Astrocyte (in vitro differentiated cells and primary cell): ENCODE measurements at regions not wholly inside any gene's neighbourhood (a gene's known extent, or its start where the extent isn't known, plus 50 kb on each side); places are given as distances from the start of the nearest gene placed in this dataset.

Experiments
- DNase-seq: peaks from one replicate; pipeline ENCODE4 v3.0.0-alpha.2; 2010; ENCODE audit warnings: low read depth
- FAIRE-seq: peaks from 2 replicates; lab custom pipeline; 2011; peaks lifted over from hg19 to GRCh38; lab: Jason Lieb, UNC
- H2AFZ ChIP-seq: 2 replicates; pipeline ENCODE4 v1.6.0; 2012; ENCODE audit warnings: low read depth, low read length, inconsistent platforms
- H3K27ac ChIP-seq: 2 replicates; pipeline ENCODE4 v1.5.1; 2011; ENCODE audit warnings: low read depth, low read length, inconsistent platforms
- H3K27me3 ChIP-seq: 2 replicates; pipeline ENCODE4 v1.6.0; 2011; ENCODE audit warnings: low read length, inconsistent platforms; ENCODE audit not compliant: insufficient read depth
- H3K36me3 ChIP-seq: 2 replicates; pipeline ENCODE4 v1.5.1; 2011; ENCODE audit warnings: low read length, inconsistent platforms; ENCODE audit not compliant: insufficient read depth
- H3K4me1 ChIP-seq: 2 replicates; pipeline ENCODE4 v1.5.1; 2011; ENCODE audit warnings: low read length, inconsistent platforms; ENCODE audit not compliant: insufficient read depth
- H3K4me2 ChIP-seq: 2 replicates; pipeline ENCODE4 v1.6.0; 2012; ENCODE audit warnings: low read length, inconsistent platforms
- H3K4me3 ChIP-seq: 2 replicates; pipeline ENCODE4 v1.5.1; 2011; ENCODE audit warnings: low read depth, mild to moderate bottlenecking, low read length, inconsistent platforms; ENCODE audit not compliant: insufficient read depth
- H3K79me2 ChIP-seq: 2 replicates; pipeline ENCODE4 v1.6.0; 2012; ENCODE audit warnings: mild to moderate bottlenecking, low read length, inconsistent platforms; ENCODE audit not compliant: insufficient read depth
- H3K9ac ChIP-seq: 2 replicates; pipeline ENCODE4 v1.6.0; 2012; ENCODE audit warnings: mild to moderate bottlenecking, low read length, inconsistent platforms
- H3K9me3 ChIP-seq: 2 replicates; pipeline ENCODE4 v1.5.1; 2012; ENCODE audit warnings: low read depth, mild to moderate bottlenecking, low read length, inconsistent platforms; ENCODE audit not compliant: insufficient read depth
- H4K20me1 ChIP-seq: 2 replicates; pipeline ENCODE4 v1.6.0; 2012; ENCODE audit warnings: low read length, inconsistent platforms; ENCODE audit not compliant: insufficient read depth
- H3K27ac Mint-ChIP-seq: one replicate; pipeline ENCODE4 v1.8.0; 2021; ENCODE audit warnings: mild to moderate bottlenecking, mixed read lengths; ENCODE audit not compliant: unreplicated experiment
- H3K27me3 Mint-ChIP-seq: one replicate; pipeline ENCODE4 v1.8.0; 2021; ENCODE audit warnings: low read depth, mixed read lengths; ENCODE audit not compliant: unreplicated experiment
- H3K36me3 Mint-ChIP-seq: one replicate; pipeline ENCODE4 v1.8.0; 2021; ENCODE audit warnings: low read depth, mixed read lengths; ENCODE audit not compliant: unreplicated experiment
- H3K4me1 Mint-ChIP-seq: one replicate; pipeline ENCODE4 v1.8.0; 2021; ENCODE audit warnings: low read depth, mixed read lengths; ENCODE audit not compliant: unreplicated experiment
- H3K4me3 Mint-ChIP-seq: one replicate; pipeline ENCODE4 v1.8.0; 2021; ENCODE audit warnings: mild to moderate bottlenecking, moderate library complexity, mixed read lengths; ENCODE audit not compliant: unreplicated experiment
- H3K9me3 Mint-ChIP-seq: one replicate; pipeline ENCODE4 v1.8.0; 2021; ENCODE audit warnings: mild to moderate bottlenecking, mixed read lengths; ENCODE audit not compliant: unreplicated experiment
- EZH2 ChIP-seq: IDR thresholded peaks from 2 replicates; pipeline ENCODE4 v1.6.1; 2012; ENCODE audit warnings: mild to moderate bottlenecking, low read length, inconsistent platforms; ENCODE audit not compliant: insufficient read depth
- TF ChIP-seq, protein P1 (sequence below): IDR thresholded peaks from 2 replicates; pipeline ENCODE4 v1.5.1; 2011; ENCODE audit warnings: low read depth, mild to moderate bottlenecking, inconsistent platforms, low read length, moderate library complexity; ENCODE audit not compliant: insufficient read depth

DNA sequence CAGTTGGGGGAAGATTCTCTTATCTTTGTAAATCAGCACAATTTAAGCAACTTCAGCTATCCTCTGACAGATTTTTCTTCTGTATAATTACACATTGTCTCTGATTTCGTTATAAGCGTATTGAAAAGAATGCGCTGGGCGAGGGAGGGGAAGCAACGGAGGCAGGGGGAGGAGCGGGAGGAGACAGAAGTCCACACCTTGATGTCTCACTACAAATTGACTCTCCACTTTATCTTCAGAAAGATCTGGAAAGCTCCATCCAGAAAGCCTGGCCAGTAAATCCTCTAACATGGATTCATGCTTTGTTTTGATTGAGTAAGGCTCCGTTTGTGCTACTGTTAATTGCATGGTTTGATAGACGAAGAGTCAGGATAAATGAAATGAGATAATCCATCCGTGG lies 76.6 kb downstream of the SMIM21 start:
- Mint-ChIP-seq H3K27me3 (no peaks in the 10 kb centered on the region), H3K36me3 (no peaks in the 10 kb centered on the region), H3K4me1 (peaks cover 4% of the 10 kb centered on the region), H3K27ac (no peak overlapping the region), H3K4me3 (no peak overlapping the region), H3K9me3 (peaks cover 20% of the 10 kb centered on the region)
- no peak overlapping the region for H3K27ac ChIP-seq
- H2AFZ ChIP-seq: no peak overlapping the region
- H3K4me2 ChIP-seq: peak overlapping the region; percentile 56
- H3K4me1 ChIP-seq: no peaks in the 10 kb centered on the region
- no peaks in the 10 kb centered on the region for H4K20me1 ChIP-seq
- no peak for DNase-seq
- no peaks in the 10 kb centered on the region for H3K36me3 ChIP-seq
- TF ChIP-seq, protein P1, sequence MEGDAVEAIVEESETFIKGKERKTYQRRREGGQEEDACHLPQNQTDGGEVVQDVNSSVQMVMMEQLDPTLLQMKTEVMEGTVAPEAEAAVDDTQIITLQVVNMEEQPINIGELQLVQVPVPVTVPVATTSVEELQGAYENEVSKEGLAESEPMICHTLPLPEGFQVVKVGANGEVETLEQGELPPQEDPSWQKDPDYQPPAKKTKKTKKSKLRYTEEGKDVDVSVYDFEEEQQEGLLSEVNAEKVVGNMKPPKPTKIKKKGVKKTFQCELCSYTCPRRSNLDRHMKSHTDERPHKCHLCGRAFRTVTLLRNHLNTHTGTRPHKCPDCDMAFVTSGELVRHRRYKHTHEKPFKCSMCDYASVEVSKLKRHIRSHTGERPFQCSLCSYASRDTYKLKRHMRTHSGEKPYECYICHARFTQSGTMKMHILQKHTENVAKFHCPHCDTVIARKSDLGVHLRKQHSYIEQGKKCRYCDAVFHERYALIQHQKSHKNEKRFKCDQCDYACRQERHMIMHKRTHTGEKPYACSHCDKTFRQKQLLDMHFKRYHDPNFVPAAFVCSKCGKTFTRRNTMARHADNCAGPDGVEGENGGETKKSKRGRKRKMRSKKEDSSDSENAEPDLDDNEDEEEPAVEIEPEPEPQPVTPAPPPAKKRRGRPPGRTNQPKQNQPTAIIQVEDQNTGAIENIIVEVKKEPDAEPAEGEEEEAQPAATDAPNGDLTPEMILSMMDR: no peak
- no peak for TF ChIP-seq EZH2
- FAIRE-seq: no peak
- no peak overlapping the region for H3K4me3 ChIP-seq
- no peaks in the 10 kb centered on the region for H3K79me2 ChIP-seq
- no peak overlapping the region for H3K9ac ChIP-seq
- peaks cover 6% of the 10 kb centered on the region for H3K9me3 ChIP-seq
- no peaks in the 10 kb centered on the region for H3K27me3 ChIP-seq

DNA sequence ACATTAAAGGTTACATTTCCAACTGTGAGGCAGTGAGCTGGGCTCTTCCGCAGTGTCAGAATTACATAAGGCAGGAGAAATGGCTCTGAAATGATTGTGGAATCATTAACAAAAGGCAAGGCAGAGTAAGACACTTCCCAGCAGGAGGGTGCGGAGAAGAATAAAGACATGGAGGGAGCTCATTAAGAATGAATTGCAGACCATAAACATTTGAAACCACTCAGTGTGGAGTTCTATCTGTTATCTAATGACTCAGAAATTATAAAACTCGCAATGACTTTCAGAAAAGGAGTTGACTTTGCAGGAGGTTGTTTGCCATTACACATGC lies 77.0 kb downstream of the SMIM21 start:
- no peak overlapping the region for H3K27ac Mint-ChIP-seq

More for the DNA sequence above, 77.0 kb downstream of the SMIM21 start:
- FAIRE-seq: no peak
- H4K20me1 ChIP-seq: no peaks in the 10 kb centered on the region
- H3K9me3 ChIP-seq: peaks cover 6% of the 10 kb centered on the region
- DNase-seq: peak; percentile 68
- H2AFZ ChIP-seq: no peak overlapping the region
- H3K36me3 Mint-ChIP-seq: no peaks in the 10 kb centered on the region
- H3K27ac ChIP-seq: no peak overlapping the region
- no peak overlapping the region for H3K9ac ChIP-seq
- no peak overlapping the region for H3K4me3 Mint-ChIP-seq
- peak overlapping the region; percentile 56 for H3K4me2 ChIP-seq
- no peaks in the 10 kb centered on the region for H3K27me3 ChIP-seq
- no peaks in the 10 kb centered on the region for H3K4me1 ChIP-seq
- no peaks in the 10 kb centered on the region for H3K79me2 ChIP-seq
- H3K27me3 Mint-ChIP-seq: no peaks in the 10 kb centered on the region
- H3K9me3 Mint-ChIP-seq: peaks cover 20% of the 10 kb centered on the region
- H3K4me3 ChIP-seq: no peak overlapping the region
- peaks cover 4% of the 10 kb centered on the region for H3K4me1 Mint-ChIP-seq
- TF ChIP-seq, protein P1: no peak
- no peak for TF ChIP-seq EZH2
- H3K36me3 ChIP-seq: no peaks in the 10 kb centered on the region
